Inflammatory macrophage (primary cell): ENCODE measurements at regions not wholly inside any gene's neighbourhood (a gene's known extent, or its start where the extent isn't known, plus 50 kb on each side); places are given as distances from the start of the nearest gene placed in this dataset.
"Not testable (repeated sequence)": the region's sequence is repeated elsewhere in the genome, so short reads cannot be mapped to it uniquely, and the experiment has no call there.

Experiments used
- DNase-seq, 2 donors: peaks; one replicate each; pipeline ENCODE4 v3.0.0-alpha.2; 2020 to 2022

DNA sequence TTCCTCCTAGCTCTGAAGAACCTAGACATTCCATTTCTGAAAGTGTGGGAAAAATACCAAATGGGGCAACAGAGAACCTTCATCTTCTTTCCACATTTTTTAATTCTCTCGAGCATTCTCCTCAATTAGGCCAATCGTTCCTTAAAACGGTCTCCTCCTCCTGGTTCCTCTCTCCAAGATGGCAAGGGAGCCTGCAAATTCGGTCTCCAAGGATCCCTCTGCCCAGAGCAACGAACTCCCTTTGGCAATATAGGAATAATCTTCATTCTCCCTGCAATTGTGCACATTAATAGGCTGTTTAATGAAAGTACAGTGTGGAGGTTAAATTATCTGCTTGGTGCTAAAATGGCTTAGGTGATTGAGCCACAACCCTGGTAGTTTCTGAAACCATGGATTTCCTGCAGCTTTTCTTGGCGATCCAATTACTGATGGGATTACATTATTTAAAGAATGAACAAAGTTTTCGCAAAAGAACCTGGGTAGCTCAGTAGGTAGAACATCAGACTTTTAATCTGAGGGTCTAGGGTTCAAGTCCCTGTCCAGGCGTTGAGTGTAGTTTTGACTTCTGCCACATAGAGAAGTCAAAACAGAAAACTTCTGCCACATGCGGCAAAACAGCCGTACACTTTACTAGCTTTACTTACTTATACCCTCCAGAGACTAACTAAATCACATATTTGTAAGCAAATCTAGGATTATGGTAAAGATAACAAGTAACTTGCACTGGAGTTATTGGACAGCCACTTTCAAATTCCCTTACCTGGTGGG, 102.9 kb upstream of the ZNF184 start:
- no peak for DNase-seq

DNA sequence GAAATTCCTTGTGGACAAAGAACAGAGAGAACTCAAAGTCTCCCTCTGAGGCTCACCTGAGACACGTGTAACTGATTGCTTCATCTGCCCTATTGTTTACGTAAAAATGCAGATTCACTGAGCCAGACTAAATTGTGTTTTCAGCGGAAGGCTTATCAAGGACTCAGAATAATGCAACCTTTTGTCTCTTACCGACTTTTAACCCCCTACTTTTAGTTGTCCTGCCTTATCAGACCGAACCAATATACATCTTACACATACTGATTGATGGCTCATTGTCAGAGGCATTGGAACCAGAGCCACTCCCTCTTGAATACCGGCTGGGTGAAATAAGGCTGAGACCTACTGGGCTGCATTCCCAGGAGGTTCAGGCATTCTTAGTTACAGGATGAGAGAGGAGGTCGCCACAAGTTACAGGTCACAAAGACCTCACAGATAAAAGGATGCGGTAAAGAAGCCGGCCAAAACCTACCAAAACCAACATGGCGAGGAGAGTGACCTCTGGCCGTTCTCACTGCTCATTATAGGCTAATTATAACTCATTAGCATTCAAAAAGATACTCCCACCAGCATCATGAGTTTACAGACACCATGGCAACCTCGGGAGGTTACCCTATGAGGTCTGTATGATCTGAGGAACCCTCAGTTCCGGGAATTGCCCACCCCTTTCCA, 95.5 kb upstream of the ZNF184 start:
- DNase-seq = no peak

DNA sequence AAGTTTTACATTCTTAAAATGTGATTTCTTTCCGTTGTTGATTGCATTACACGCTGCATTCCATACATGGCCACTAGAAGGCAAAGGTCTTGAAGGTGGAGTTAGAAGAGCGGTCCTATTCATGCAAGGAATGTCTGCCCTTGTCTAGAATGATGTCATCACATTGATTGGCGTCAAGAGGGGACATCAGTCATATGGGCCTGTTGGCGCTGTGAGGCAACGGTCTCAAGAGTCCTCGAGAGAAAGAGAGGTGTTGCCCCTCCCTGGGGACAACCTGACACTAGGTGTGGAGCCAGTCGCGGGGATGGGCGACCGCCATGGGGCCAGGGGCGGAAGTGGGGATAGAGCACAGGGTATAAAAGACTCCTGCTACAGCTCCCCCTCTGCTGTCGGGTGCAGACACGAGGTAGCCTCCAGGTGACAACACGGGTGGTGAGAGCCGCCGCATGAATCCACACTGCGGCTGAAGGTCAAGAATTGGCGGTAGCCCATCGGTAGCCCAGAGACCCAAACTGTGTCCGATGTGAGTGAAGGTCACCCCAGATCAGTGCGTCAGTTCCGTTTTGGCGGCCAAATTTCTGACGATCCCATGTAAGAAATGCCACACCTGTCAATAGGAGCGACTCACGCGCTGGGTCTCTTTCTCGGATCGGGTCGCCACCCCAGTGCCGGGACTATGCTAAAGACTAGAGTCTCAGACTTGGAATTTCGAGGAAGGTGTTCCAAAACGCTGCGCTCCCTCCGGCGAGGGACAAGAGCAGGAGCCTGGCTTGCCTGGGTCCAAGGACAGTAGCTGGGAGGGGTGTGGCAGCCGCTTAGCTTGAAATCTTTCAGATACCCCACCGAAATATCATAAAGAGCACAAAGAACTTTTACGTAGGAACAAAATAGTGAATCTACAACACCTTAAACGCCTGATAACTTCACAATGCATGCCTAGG, 93.2 kb upstream of the ZNF184 start:
- no peak for DNase-seq

DNA sequence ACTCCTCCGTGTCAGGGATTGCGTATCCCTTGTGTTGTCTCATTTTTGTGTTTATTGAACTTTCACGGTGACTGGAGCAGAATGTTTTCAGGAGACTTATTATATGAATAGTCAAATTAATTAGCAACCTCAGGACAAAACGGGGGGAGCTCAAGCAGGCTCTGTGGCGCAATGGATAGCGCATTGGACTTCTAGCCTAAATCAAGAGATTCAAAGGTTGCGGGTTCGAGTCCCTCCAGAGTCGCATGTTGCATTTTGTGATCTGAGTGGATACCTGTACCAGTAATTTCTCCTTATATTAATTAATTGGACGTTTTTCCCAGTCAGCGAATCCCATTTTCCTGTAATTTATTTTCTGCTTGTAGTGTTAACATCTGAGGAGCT, 89.1 kb upstream of the ZNF184 start:
- no peak for DNase-seq

DNA sequence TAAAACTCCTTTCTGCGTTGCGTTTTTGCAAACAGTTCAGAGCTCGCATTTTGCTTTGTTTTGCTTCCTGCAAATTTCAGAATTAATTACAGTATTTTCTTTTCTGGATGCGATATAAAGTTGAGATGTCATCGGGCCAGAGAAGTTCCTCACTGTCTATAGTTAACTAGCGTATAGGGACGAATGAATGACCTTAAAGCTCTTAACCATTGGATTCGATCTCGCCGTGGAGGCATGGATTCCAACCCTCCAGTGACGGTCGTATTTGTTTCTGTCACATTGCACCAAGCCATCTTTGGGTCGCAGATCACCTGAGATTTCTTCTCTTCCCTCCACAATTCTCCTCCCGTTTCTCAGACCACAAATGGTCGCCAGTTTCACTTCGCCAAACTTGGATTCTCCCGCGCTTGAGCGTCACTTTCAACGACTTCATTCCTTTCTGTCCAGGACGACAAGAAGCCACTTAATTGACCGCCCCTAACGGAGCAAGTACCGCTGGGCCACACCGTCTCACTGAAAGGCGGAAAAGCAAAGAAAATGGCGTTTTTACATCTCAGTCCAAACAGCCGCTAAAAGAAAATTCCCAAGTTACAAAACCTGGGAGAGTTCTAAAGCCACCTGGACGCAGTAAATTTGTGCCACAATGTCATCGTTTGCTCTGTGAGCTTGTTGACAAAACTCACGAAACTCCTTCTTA, 85.3 kb upstream of the ZNF184 start:
- DNase-seq = no peak

DNA sequence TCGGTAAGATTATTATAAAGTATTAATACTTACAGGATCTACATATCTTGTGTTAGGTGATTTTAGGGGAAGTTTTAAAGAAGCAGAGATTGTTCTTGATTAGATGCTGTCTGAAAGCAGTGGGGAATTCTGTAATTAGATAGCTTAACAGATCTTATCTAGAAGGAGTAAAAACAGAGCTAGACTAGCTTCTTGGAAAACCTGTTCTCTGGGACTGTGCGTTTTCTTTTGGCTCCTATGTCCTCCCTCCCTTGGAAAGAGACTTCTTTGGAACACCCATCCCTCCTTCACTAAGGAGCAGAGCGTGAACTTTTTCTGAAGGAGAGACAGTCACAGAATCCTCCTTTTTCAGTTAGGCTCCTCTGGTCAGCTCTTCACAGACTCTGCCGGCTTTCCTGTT, 83.5 kb upstream of the ZNF184 start:
- DNase-seq = no peak

DNA sequence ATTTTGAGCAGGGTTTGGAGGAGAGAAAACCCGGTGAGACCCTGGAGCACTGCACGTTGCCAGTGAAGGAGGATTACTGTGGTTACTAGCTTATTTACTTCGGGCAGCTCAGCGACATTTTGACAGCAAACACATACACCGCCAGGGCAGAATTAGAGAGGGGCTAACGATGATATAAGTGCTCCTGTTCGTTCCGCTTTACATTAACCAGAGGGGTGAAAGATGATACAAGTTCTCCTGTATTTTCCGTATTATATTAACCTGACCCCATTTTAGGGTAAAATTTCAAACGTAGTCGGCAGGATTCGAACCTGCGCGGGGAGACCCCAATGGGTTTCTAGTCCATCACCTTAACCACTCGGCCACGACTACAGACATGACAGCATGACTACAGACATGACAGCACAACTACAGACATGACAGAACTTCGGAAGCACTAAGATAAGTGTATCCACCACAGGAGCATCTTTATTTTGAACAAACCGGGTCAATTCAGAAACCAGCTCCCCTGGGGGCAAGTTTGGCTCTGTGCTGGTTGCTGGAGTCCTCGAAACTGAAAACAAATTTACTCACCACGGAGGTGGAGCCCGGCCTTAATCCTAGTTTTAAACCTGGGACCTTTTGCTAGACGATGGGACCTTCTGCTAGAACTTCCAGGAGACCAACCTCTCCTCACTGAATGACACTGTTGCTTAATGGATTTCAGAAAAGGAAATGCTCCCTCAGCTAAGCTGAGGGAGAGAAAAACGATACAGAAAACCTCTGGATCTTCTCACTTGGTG, 80.4 kb upstream of the ZNF184 start:
- DNase-seq = no peak

DNA sequence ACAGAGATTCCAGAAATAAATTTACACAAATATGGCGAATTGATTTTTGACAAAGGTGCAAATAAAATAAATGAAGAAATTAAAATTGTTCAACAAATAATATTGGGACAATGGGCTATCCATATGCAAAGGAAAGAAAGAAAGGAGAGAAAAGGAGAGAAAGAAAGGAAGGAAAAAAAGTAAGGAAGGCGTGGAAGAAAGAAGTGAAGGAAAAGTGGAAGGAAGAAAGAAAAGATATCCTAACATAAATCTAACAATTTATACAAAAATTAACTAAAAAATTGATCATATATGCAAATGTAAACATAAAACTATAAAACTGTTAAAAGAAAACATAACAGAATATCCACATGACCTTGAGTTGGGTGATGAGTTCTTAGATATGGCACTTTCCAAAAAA, 78.7 kb upstream of the ZNF184 start:
- DNase-seq = no peak

DNA sequence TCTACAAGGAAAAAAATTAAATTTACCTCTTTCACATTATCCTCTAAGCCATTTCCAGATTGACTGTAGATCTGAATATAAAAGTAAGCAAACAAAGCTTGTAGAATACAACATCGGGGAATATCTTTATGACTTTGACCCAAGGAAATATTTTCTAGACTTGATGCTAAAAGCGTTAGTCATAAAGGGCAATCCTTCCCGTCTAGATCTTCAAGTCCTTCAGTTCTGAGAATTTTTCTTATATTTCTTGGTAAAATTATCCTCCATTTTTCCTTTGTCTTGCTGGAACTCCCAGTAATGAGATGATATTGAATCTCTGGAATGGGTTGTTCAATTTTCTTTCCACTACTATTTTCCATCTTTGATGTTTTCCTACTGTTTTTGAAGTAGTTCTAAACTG, 77.8 kb upstream of the ZNF184 start:
- DNase-seq = no peak

DNA sequence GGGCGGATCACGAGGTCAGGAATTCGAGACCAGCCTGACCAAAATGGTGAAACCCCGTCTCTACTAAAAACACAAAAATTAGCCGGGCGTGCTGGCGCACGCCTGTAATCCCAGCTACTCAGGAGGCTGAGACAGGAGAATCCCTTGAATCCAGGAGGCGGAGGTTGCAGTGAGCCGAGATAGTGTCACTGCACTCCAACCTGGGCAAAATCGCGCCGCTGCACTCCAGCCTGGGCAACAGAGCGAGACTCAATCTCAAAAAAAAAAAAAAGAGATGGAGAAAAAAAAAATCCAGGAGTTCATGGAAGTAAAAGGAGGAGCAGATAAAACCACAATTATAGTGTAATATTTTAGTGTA, 76.3 kb upstream of the ZNF184 start:
- not testable (repeated sequence) for DNase-seq

DNA sequence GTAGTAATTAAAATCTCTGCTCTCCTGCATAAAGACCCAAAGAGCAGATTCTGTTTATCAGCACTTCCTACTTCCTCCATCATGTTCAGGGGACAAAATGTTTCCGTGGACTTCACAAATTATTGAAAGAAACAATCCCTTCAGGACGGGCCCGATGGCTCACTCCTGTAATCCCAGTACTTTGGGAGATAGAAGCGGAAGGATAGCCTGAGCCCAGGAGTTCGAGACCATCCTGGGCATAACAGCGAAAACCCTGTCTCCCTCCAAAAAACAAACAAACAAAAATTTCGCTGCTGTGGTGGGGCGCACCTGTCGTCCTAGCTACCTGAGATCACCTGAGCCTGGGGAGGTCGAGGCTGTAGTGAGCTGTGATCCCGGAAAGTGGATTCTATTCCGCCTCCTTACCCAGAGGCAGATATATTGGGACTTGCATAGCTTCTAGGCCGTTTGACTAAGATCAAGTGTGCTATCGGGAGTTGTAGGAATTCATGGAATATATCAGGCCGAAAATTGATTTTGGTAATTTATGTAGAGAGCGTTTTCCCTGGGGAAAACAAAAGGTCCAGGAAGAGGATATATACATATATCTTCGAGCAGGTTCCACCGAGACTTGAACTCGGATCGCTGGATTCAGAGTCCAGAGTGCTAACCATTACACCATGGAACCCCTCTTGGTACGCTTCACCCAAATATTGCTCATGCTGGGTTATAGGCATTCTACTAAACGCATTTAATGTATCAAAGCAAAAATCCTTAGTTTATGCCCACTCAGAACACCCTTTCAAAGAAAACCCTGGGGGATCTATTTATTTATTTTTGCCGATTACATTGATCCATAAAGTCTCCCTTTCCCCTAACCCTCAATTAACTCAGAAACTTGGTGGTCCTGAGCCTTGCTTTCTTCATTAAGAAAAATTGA, 74.5 kb upstream of the ZNF184 start:
- peak in 1 of 2 donors; percentile 30 for DNase-seq

DNA sequence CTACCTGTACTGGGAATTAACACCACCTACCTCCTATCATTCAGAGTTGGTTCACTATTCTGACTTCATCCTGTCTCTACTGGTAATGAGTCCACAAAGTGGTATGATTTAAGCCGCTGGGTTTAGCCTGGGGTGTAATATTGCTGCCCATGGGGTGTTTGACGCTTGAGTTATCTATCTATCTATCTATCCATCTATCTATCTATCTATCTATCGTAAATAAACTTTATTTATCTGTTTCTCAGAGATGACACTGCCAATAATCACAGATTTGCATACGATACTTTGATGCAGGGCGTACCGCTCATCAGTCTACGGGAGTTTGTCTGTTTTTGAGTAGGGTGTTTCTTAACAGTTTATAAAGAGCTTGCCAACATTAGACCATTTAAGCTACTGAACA, 73.6 kb upstream of the ZNF184 start:
- DNase-seq = no peak

DNA sequence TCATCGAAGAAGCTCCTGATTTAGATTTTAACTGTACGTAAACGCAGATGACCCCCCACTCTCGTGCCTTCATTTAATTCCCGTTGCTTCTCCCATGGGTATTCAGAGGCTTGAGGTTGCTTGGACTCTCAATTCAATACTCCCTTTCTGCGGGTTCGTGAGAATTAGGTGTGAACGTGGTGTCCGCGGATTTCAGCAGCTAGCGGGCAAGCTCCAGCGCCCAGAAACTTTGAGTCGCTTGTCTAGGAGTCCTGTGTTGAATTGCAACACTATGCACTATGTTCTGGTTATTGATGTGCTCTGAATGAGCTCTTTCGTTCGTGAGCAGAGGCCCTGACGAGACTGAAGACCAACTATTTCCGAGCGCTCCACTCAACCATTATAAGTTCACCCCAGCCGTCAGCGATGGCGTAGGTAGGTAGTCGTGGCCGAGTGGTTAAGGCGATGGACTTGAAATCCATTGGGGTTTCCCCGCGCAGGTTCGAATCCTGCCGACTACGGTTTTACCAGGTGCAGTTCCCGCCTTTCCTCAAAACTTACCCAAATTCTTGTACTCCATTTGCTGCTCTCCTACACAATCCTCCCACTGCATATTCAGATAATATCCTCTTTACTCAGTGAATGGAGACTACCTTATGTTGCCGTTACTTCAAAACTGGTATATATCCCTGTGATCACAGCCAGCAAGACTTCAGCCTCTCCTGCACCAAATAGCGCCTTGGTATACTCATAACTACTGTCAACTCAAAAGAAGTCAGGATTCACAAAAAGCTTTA, 72.6 kb upstream of the ZNF184 start:
- no peak for DNase-seq

DNA sequence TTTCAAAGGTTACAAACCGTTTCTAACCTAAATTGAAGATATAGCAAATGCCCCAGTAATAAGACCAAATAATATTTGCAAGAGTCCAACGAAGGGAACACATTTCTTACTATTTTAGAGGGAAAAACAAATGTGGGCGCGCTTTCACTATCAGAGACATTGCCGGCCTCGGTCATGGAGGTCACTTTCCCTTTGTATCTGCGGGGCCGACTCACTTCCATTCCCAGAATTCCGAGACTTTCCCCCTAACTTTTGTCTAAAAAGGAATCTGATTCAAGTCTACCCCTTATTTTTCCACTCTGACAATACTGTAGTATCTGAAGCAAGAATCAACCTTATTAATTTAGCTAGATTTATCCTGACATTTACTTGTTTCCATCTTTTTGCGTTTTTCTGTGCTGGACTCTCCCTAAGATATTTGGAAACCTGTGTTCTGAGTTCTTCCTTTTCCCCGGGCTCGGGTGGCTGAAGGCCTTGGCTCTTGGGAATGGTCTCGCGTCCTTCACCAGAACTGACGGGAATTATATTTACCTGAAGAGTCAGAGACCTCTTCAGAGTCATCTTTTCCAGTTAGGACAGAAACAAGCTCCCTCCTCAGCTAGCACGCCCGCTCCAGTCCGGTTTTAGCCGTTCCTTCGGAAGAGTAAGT, 71.8 kb upstream of the ZNF184 start:
- DNase-seq = no peak

DNA sequence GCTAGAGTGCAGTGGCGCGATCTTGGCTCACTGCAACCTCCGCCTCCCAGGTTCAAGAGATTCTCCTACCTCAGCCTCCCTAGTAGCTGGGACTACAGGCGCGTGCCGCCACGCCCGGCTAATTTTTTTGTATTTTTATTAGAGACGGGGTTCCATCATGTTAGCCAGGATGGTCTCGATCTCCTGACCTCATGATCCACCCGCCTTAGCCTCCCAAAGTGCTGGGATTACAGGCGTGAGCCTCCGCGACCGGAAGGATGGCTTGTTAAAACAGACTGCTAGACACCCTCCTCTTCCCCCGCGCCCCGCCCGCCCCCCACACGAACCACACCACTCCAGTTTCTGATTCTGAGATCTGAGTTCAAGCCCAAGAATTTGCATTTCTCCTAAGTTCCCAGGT, 71.2 kb upstream of the ZNF184 start:
- not testable (repeated sequence) for DNase-seq

DNA sequence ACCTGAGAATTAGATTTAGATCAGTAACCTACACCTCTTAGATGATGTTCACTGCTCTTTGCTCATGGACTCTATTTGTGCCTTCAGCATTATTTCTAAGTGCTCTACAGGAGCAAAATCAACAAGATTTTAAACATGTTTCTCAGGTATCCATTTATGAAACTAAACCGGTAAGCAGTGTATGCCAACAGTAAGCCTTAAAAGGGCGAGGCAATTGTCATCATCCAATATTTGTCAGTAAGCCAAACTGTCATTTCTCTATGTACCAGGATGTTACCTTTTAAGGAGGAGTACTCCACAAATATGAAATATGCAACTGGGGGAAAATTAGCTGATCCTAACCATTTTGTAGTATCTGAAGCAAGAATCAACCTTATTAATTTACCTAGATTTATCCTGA, 69.6 kb upstream of the ZNF184 start:
- no peak for DNase-seq

DNA sequence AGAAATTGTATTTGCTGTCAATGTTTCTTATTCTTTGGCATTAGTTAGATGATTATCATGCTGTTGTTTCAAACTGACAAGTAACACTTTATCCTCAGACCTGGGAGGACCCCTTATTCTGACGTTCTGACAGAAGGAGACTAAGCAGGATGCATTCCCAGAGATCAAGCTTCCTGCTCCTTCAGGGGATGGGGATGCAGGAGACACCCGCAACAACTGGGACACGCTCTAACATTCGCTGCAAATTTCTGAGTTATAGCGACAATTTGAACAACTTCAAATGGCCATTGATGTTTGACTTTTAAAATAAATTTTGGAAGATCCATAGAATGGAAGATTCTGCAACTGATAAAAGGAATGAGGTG, 69.0 kb upstream of the ZNF184 start:
- DNase-seq = no peak

DNA sequence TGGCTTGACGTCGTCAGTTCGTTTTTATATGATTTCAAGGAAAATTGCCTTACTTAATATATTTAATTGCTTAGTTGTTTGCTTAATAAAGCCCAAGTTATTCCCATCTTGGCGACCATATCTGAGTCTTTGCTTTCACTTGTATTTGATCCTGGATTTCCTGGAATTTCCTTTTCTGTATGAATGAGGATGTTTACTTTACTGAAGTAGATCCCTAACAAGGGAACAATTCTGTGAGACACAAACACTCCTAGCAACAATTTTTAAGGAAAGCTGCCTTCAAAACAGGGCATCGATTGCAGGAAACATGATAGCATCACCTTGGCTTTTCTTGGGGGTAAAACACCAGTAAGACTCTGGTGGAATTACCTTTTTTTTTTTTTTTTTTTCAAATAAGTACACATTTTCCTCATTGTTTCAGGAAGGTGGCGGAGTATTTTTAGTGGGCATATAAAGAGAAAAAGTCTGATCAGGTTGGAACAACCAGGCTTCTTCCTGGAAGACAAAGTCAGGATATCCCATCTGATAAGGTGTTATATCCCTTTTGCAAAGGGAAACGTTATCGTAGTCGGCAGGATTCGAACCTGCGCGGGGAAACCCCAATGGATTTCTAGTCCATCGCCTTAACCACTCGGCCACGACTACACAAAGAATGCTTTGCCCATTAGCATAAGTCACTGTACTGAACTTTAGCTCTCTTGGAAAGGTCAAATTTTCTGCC, 68.5 kb upstream of the ZNF184 start:
- DNase-seq = no peak

DNA sequence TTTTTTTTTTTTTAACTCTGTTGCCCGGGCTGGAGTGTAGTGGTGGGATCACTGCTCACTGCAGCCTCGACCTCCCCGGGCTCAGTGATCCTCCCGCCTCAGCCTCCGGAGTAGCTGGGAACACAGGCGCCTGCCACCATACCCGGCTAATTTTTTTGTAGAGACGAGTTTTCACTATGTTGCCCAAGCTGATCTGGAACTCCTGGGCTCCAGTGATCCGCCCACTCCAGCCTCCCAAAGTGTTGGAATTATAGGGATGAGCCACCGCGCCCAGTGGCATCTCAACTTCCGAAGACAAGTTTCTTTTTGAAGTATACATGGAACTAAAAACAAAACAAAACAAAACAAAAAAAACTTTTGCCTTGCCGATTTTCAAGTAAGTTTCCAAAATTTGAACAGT, 66.6 kb upstream of the ZNF184 start:
- no peak for DNase-seq
